SK-N-SH (cell line): ENCODE measurements at regions not wholly inside any gene's neighbourhood (a gene's known extent, or its start where the extent isn't known, plus 50 kb on each side); places are given as distances from the start of the nearest gene placed in this dataset.
"Not testable (repeated sequence)": the region's sequence is repeated elsewhere in the genome, so short reads cannot be mapped to it uniquely, and the experiment has no call there.

Experiments used
- CTCF ChIA-PET: fragments of 300-600, 350-600 bp; formaldehyde crosslinking; extraction: SDS; loops from one replicate; lab custom pipeline; 2021; lab: Yijun Ruan, JAX
- POLR2A ChIA-PET: fragments of 350-600 bp; sonication (Branson Sonifier 250); formaldehyde crosslinking; extraction: SDS; loops from one replicate; lab custom pipeline; 2020; ENCODE audit warnings: antibody characterized with exemption, inconsistent platforms; lab: Yijun Ruan, JAX
- DNase-seq: peaks from one replicate; pipeline ENCODE4 v3.0.0; 2012
- H2AFZ ChIP-seq: fragments of 200-600 bp; sonication (generic); 2 replicates; pipeline ENCODE4 v1.8.1; 2016; ENCODE audit warnings: antibody characterized with exemption, mild to moderate bottlenecking, low read depth
- H3F3A ChIP-seq: fragments of 200-600 bp; sonication (generic); replicated peaks from 2 replicates; pipeline ENCODE3; 2016; ENCODE audit warnings: antibody characterized with exemption, mild to moderate bottlenecking; ENCODE audit not compliant: insufficient read depth
- H3K27ac ChIP-seq, 2 experiments: fragments of 200-500 bp in 1 of 2; fragments of 200-600 bp in 1 of 2; sonication (Bioruptor generic) in 1 of 2; sonication (generic), shearing (Covaris generic) in 1 of 2; 2 replicates each; pipeline versions ENCODE4 v1.5.1 to v1.6.1; 2014 to 2016; ENCODE audit warnings: low read depth in 2 of 2, inconsistent platforms in 1 of 2, low read length in 1 of 2, mild to moderate bottlenecking in 1 of 2, mixed read lengths in 1 of 2
- H3K27me3 ChIP-seq: fragments of 200-600 bp; sonication (generic), shearing (Covaris generic); 2 replicates; pipeline ENCODE4 v1.6.1; 2016; ENCODE audit warnings: mixed run types; ENCODE audit not compliant: insufficient read depth
- H3K36me3 ChIP-seq, 2 experiments: fragments of 200-500 bp in 1 of 2; fragments of 200-600 bp in 1 of 2; sonication (Bioruptor generic) in 1 of 2; sonication (generic) in 1 of 2; replicated peaks in 1 of 2; 2 replicates each; pipeline versions ENCODE3 to v1.5.1; 2014 to 2016; ENCODE audit warnings: low read length in 1 of 2, mild to moderate bottlenecking in 1 of 2; ENCODE audit not compliant: insufficient read depth in 2 of 2, control insufficient read depth in 1 of 2
- H3K4me1 ChIP-seq, 2 experiments: fragments of 200-500 bp in 1 of 2; fragments of 200-600 bp in 1 of 2; sonication (Bioruptor generic) in 1 of 2; sonication (generic), shearing (Covaris generic) in 1 of 2; 2 replicates each; pipeline versions ENCODE4 v1.5.1 to v1.6.1; 2014 to 2016; ENCODE audit warnings: low read depth in 1 of 2, low read length in 1 of 2, mixed run types in 1 of 2; ENCODE audit not compliant: insufficient read depth in 2 of 2, control insufficient read depth in 1 of 2
- H3K4me2 ChIP-seq: fragments of 200-600 bp; sonication (generic), shearing (Covaris generic); 2 replicates; pipeline ENCODE4 v1.6.1; 2017; ENCODE audit warnings: mixed run types
- H3K4me3 ChIP-seq, 2 experiments: fragments of 200-500 bp in 1 of 2; fragments of 200-600 bp in 1 of 2; sonication (Bioruptor generic) in 1 of 2; sonication (generic), shearing (Covaris generic) in 1 of 2; 2 replicates each; pipeline versions ENCODE4 v1.5.1 to v1.8.1; 2014 to 2016; ENCODE audit warnings: low read depth in 2 of 2, inconsistent platforms in 1 of 2, low read length in 1 of 2, mild to moderate bottlenecking in 1 of 2, mixed read lengths in 1 of 2, moderate library complexity in 1 of 2
- H3K79me2 ChIP-seq: fragments of 200-600 bp; sonication (generic); 2 replicates; pipeline ENCODE4 v1.8.1; 2017; ENCODE audit warnings: mild to moderate bottlenecking; ENCODE audit not compliant: insufficient read depth
- H3K9ac ChIP-seq: fragments of 200-600 bp; sonication (generic); 2 replicates; pipeline ENCODE4 v1.6.1; 2017; ENCODE audit warnings: mixed run types
- H3K9me2 ChIP-seq: fragments of 200-600 bp; sonication (generic); 2 replicates; pipeline ENCODE4 v1.6.1; 2017; ENCODE audit warnings: mixed run types
- H3K9me3 ChIP-seq: fragments of 200-600 bp; sonication (generic); 2 replicates; pipeline ENCODE4 v1.6.1; 2017; ENCODE audit warnings: mixed run types, mild to moderate bottlenecking, moderate library complexity
- H4K20me1 ChIP-seq: fragments of 200-600 bp; sonication (generic); 2 replicates; pipeline ENCODE4 v1.6.1; 2017; ENCODE audit warnings: mild to moderate bottlenecking, mixed run types; ENCODE audit not compliant: insufficient read depth
- FOXJ3 ChIP-seq: sonication (generic); formaldehyde crosslinking; IDR thresholded peaks from 2 replicates; pipeline ENCODE4 v1.5.1; 2020; ENCODE audit warnings: mild to moderate bottlenecking, missing genetic modification reagents
- IRF3 ChIP-seq: fragments of 150-350 bp; IDR thresholded peaks from 2 replicates; pipeline ENCODE4 v1.6.1; 2016; ENCODE audit warnings: mild to moderate bottlenecking, low read depth, low read length
- JUND ChIP-seq: IDR thresholded peaks from 2 replicates; pipeline ENCODE4 v1.4.0; 2012
- MAX ChIP-seq: IDR thresholded peaks from 2 replicates; pipeline ENCODE4 v1.4.0; 2012; ENCODE audit warnings: low read depth
- NFIC ChIP-seq: IDR thresholded peaks from 2 replicates; pipeline ENCODE4 v1.4.0; 2012; ENCODE audit warnings: borderline replicate concordance
- RCOR1 ChIP-seq: fragments of 150-350 bp; IDR thresholded peaks from 2 replicates; pipeline ENCODE4 v1.6.1; 2017; ENCODE audit warnings: antibody characterized with exemption, low read length
- RFX5 ChIP-seq: IDR thresholded peaks from 2 replicates; pipeline ENCODE4 v1.6.1; 2012; ENCODE audit warnings: mild to moderate bottlenecking, improper control_type of control experiment, low read length
- SMC3 ChIP-seq: IDR thresholded peaks from 2 replicates; pipeline ENCODE4 v1.6.1; 2012; ENCODE audit warnings: low read depth, low read length, improper control_type of control experiment
- USF2 ChIP-seq: fragments of 150-350 bp; IDR thresholded peaks from 2 replicates; pipeline ENCODE4 v1.6.1; 2017; ENCODE audit warnings: antibody characterized with exemption, low read length, low read depth, borderline replicate concordance
- WGBS: methylation state at CpG from one replicate; pipeline ENCODE4 v1.1.6; 2017; ENCODE audit warnings: low lambda C conversion rate; 5-methylcytosine and 5-hydroxymethylcytosine counted together

- Histone ChIP-seq H3F3A (peaks cover 10% of the 10 kb centered on the region), H3K36me3 (no peaks in the 10 kb centered on the region), H3K4me2 (no peak overlapping the region), H3K9ac (no peak overlapping the region), H3K27me3 (no peaks in the 10 kb centered on the region), H3K9me2 (no peaks in the 10 kb centered on the region), H2AFZ (no peak overlapping the region), H3K4me3 (no peak overlapping the region), H3K27ac (no peak overlapping the region), H3K9me3 (no peaks in the 10 kb centered on the region; the same call in 1 of the 2 replicates), H3K4me1 (no peaks in the 10 kb centered on the region; a peak in 1 of 4 replicates), H3K79me2 (no peaks in the 10 kb centered on the region), H4K20me1 (no peaks in the 10 kb centered on the region)
- 57% methylated on average over 1 of the region's 1 CpG for WGBS
- DNase-seq, result no peak
- ChIA-PET POLR2A (no interaction called here), CTCF (no interaction called here)
- TF ChIP-seq SMC3 (no peak), MAX (no peak), FOXJ3 (no peak), IRF3 (no peak), USF2 (no peak), NFIC (no peak), RFX5 (no peak)
Observed at GRCh38 chr10:65423043-65423442, 1502.8 kb upstream of the LRRTM3 start.

GRCh38 chr10:65429381-65429780 lies 1496.5 kb upstream of the LRRTM3 start:
- H4K20me1 ChIP-seq, H3K9me2 ChIP-seq, POLR2A ChIA-PET, H3K36me3 ChIP-seq, H3F3A ChIP-seq, H2AFZ ChIP-seq, H3K27me3 ChIP-seq, H3K9ac ChIP-seq, H3K27ac ChIP-seq, DNase-seq, CTCF ChIA-PET, H3K79me2 ChIP-seq, H3K4me2 ChIP-seq, H3K4me1 ChIP-seq, H3K4me3 ChIP-seq, H3K9me3 ChIP-seq: not testable (repeated sequence)
- 100% methylated on average over 2 of the region's 30 CpGs for WGBS

- Histone ChIP-seq H3K4me3 (no peak overlapping the region), H3K79me2 (no peaks in the 10 kb centered on the region), H3K9me2 (0 out of 2 replicates have a peak, but pooled peaks cover 3% of the 10 kb centered on the region), H3K27ac (no peak overlapping the region), H3F3A (no peaks in the 10 kb centered on the region), H3K36me3 (no peaks in the 10 kb centered on the region), H3K9me3 (no peaks in the 10 kb centered on the region; the same call in 1 of the 2 replicates), H3K27me3 (no peaks in the 10 kb centered on the region), H4K20me1 (no peaks in the 10 kb centered on the region), H3K4me2 (no peak overlapping the region), H3K4me1 (no peaks in the 10 kb centered on the region), H3K9ac (no peak overlapping the region), H2AFZ (no peak overlapping the region)
- WGBS, result 39% methylated on average over 2 of the region's 2 CpGs
- ChIA-PET POLR2A (no interaction called here), CTCF (interaction anchor here (0.9 kb wide), 1 partner anchor 219 kb away, joined by 3 read pairs; no protein-coding TSS in a partner anchor)
- TF ChIP-seq JUND (no peak), RCOR1 (no peak), USF2 (no peak)
- no peak for DNase-seq
Observed at GRCh38 chr10:65430979-65431378, 1494.9 kb upstream of the LRRTM3 start.
